Liver (tissue), 8 donors: ENCODE measurements at regions not wholly inside any gene's neighbourhood (a gene's known extent, or its start where the extent isn't known, plus 50 kb on each side); places are given as distances from the start of the nearest gene placed in this dataset.

ENCODE experiments used
- DNase-seq: peaks from one replicate; pipeline ENCODE4 v3.0.0-alpha.2; 2017; ENCODE audit warnings: low spot score
- H3K27ac ChIP-seq, 2 donors: one replicate each; pipeline ENCODE4 v1.7.0; 2013; ENCODE audit warnings: inconsistent platforms in 2 of 2, low read length in 2 of 2, control low read depth in 1 of 2, low read depth in 1 of 2, mild to moderate bottlenecking in 1 of 2
- H3K27me3 ChIP-seq, 4 donors: one replicate each; pipeline versions ENCODE4 v1.6.1 to v1.7.0; 2013; ENCODE audit warnings: low read length in 3 of 4, inconsistent platforms in 1 of 4, mild to moderate bottlenecking in 1 of 4, moderate library complexity in 1 of 4; ENCODE audit not compliant: control insufficient read depth in 4 of 4, insufficient read depth in 4 of 4
- H3K36me3 ChIP-seq, 4 donors: one replicate each; pipeline versions ENCODE4 v1.6.1 to v1.7.0; 2013; ENCODE audit warnings: low read length in 3 of 4, mild to moderate bottlenecking in 3 of 4, low read depth in 1 of 4, moderate library complexity in 1 of 4; ENCODE audit not compliant: control insufficient read depth in 4 of 4, insufficient read depth in 3 of 4
- H3K4me1 ChIP-seq, 4 donors: one replicate each; pipeline versions ENCODE4 v1.6.1 to v1.7.0; 2013; ENCODE audit warnings: low read length in 3 of 4, mild to moderate bottlenecking in 3 of 4, moderate library complexity in 1 of 4; ENCODE audit not compliant: control insufficient read depth in 4 of 4, insufficient read depth in 4 of 4
- H3K4me3 ChIP-seq, 3 donors: one replicate each; pipeline versions ENCODE4 v1.6.1 to v1.7.0; 2013; ENCODE audit warnings: low read length in 3 of 3, control low read depth in 1 of 3, low read depth in 1 of 3, mild to moderate bottlenecking in 1 of 3
- H3K9ac ChIP-seq, 2 donors: one replicate each; pipeline ENCODE4 v1.7.0; 2013; ENCODE audit warnings: low read length in 2 of 2, mild to moderate bottlenecking in 2 of 2, moderate library complexity in 2 of 2, control low read depth in 1 of 2, low read depth in 1 of 2
- H3K9me3 ChIP-seq, 4 donors: one replicate each; pipeline versions ENCODE4 v1.6.1 to v1.7.0; 2013; ENCODE audit warnings: low read length in 3 of 4; ENCODE audit not compliant: control insufficient read depth in 4 of 4
- EGR1 ChIP-seq, 2 donors: IDR thresholded peaks; 2 replicates each; pipeline ENCODE4 v1.6.1; 2016 to 2018; ENCODE audit warnings: antibody characterized with exemption in 2 of 2, low read depth in 2 of 2
- FOXA1 ChIP-seq: IDR thresholded peaks from 2 replicates; pipeline ENCODE4 v1.6.1; 2016; ENCODE audit warnings: antibody characterized with exemption
- FOXA2 ChIP-seq: IDR thresholded peaks from 2 replicates; pipeline ENCODE4 v1.6.1; 2016; ENCODE audit warnings: antibody characterized with exemption
- GABPA ChIP-seq, 2 donors: IDR thresholded peaks in 1 of 2; conservative IDR thresholded peaks in 1 of 2; 2 replicates each; pipeline ENCODE4 v1.6.1; 2016; ENCODE audit warnings: antibody characterized with exemption in 2 of 2, mild to moderate bottlenecking in 1 of 2, moderate library complexity in 1 of 2
- HNF4A ChIP-seq, 2 donors: conservative IDR thresholded peaks; 2 replicates each; pipeline ENCODE4 v1.6.1; 2016; ENCODE audit warnings: antibody characterized with exemption in 2 of 2, mild to moderate bottlenecking in 2 of 2
- HNF4G ChIP-seq: IDR thresholded peaks from 2 replicates; pipeline ENCODE4 v1.6.1; 2016; ENCODE audit warnings: antibody characterized with exemption
- JUND ChIP-seq, 2 donors: IDR thresholded peaks; 2 replicates each; pipeline ENCODE4 v1.6.1; 2016; ENCODE audit warnings: antibody characterized with exemption in 2 of 2
- MAX ChIP-seq: IDR thresholded peaks from 2 replicates; pipeline ENCODE4 v1.6.1; 2016; ENCODE audit warnings: antibody characterized with exemption
- NR2F2 ChIP-seq: IDR thresholded peaks from 2 replicates; pipeline ENCODE4 v1.6.1; 2016; ENCODE audit warnings: antibody characterized with exemption
- RAD21 ChIP-seq, 2 donors: IDR thresholded peaks; 2 replicates each; pipeline ENCODE4 v1.6.1; 2016; ENCODE audit warnings: antibody characterized with exemption in 2 of 2, mild to moderate bottlenecking in 2 of 2
- RXRA ChIP-seq, 2 donors: IDR thresholded peaks; 2 replicates each; pipeline ENCODE4 v1.6.1; 2017 to 2018; ENCODE audit warnings: antibody characterized with exemption in 2 of 2, mild to moderate bottlenecking in 1 of 2
- SP1 ChIP-seq: IDR thresholded peaks from 2 replicates; pipeline ENCODE4 v1.6.1; 2018; ENCODE audit warnings: antibody characterized with exemption, mild to moderate bottlenecking
- TAF1 ChIP-seq: conservative IDR thresholded peaks from 2 replicates; pipeline ENCODE4 v1.6.1; 2016; ENCODE audit warnings: antibody characterized with exemption, mild to moderate bottlenecking
- YY1 ChIP-seq: IDR thresholded peaks from 2 replicates; pipeline ENCODE4 v1.6.1; 2016; ENCODE audit warnings: antibody characterized with exemption, mild to moderate bottlenecking
- WGBS: extraction: QIAGEN DNeasy Blood & Tissue Kit; methylation state at CpG from one replicate; pipeline ENCODE4 v1.1.7; 2013; 5-methylcytosine and 5-hydroxymethylcytosine counted together
- TF ChIP-seq, protein P1 (sequence below): fragments of 150-350 bp; IDR thresholded peaks from 2 replicates; pipeline ENCODE4 v1.5.1; 2017; ENCODE audit warnings: improper control_type of control experiment, low read depth, low read length; ENCODE audit not compliant: missing input control
- TF ChIP-seq, protein P2 (sequence below): IDR thresholded peaks from 2 replicates; pipeline ENCODE4 v1.6.1; 2016; ENCODE audit warnings: antibody characterized with exemption
- TF ChIP-seq, protein P3 (sequence below): IDR thresholded peaks from 2 replicates; pipeline ENCODE4 v1.6.1; 2016; ENCODE audit warnings: antibody characterized with exemption
- TF ChIP-seq, protein P4 (sequence below): IDR thresholded peaks from 2 replicates; pipeline ENCODE4 v1.6.1; 2016; ENCODE audit warnings: antibody characterized with exemption, mild to moderate bottlenecking
- donor health status: healthy.
- donor health status: healthy.
- donor health status: healthy.
- donor health status: healthy.
- donor health status: healthy.

GRCh38 chr6:11656491-11656890, 118.9 kb downstream of the TMEM170B start:
- peaks cover 0 to 4% (median 3%) of the 10 kb centered on the region in 4 donors for H3K4me1 ChIP-seq
- TF ChIP-seq RXRA (IDR thresholded peaks at IDR 0.05) (no peak), TAF1 (no peak), RAD21 (IDR thresholded peaks at IDR 0.05) (no peak), EGR1 (IDR thresholded peaks at IDR 0.05; ENCODE audit: low read depth in 2 of 2) (no peak), SP1 (no peak), NR2F2 (no peak), FOXA2 (no peak), HNF4G (no peak), HNF4A (conservative IDR thresholded peaks at IDR 0.05) (no peak)
- TF ChIP-seq, protein P1, sequence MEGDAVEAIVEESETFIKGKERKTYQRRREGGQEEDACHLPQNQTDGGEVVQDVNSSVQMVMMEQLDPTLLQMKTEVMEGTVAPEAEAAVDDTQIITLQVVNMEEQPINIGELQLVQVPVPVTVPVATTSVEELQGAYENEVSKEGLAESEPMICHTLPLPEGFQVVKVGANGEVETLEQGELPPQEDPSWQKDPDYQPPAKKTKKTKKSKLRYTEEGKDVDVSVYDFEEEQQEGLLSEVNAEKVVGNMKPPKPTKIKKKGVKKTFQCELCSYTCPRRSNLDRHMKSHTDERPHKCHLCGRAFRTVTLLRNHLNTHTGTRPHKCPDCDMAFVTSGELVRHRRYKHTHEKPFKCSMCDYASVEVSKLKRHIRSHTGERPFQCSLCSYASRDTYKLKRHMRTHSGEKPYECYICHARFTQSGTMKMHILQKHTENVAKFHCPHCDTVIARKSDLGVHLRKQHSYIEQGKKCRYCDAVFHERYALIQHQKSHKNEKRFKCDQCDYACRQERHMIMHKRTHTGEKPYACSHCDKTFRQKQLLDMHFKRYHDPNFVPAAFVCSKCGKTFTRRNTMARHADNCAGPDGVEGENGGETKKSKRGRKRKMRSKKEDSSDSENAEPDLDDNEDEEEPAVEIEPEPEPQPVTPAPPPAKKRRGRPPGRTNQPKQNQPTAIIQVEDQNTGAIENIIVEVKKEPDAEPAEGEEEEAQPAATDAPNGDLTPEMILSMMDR, result no peak
- TF ChIP-seq, protein P2, sequence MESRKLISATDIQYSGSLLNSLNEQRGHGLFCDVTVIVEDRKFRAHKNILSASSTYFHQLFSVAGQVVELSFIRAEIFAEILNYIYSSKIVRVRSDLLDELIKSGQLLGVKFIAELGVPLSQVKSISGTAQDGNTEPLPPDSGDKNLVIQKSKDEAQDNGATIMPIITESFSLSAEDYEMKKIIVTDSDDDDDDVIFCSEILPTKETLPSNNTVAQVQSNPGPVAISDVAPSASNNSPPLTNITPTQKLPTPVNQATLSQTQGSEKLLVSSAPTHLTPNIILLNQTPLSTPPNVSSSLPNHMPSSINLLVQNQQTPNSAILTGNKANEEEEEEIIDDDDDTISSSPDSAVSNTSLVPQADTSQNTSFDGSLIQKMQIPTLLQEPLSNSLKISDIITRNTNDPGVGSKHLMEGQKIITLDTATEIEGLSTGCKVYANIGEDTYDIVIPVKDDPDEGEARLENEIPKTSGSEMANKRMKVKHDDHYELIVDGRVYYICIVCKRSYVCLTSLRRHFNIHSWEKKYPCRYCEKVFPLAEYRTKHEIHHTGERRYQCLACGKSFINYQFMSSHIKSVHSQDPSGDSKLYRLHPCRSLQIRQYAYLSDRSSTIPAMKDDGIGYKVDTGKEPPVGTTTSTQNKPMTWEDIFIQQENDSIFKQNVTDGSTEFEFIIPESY, result no peak
- H3K4me3 ChIP-seq, result no peak overlapping the region
- H3K27ac ChIP-seq, result no peak overlapping the region
- no peaks in the 10 kb centered on the region for H3K36me3 ChIP-seq
- no peaks in the 10 kb centered on the region for H3K9me3 ChIP-seq
- 81% methylated on average over 7 of the region's 7 CpGs for WGBS
- no peak overlapping the region for H3K9ac ChIP-seq
- no peaks in the 10 kb centered on the region for H3K27me3 ChIP-seq
- DNase-seq, result no peak

- TF ChIP-seq MAX (no peak), SP1 (no peak), HNF4A (conservative IDR thresholded peaks at IDR 0.05) (no peak), YY1 (no peak), FOXA1 (no peak), HNF4G (no peak), RAD21 (IDR thresholded peaks at IDR 0.05) (no peak), RXRA (IDR thresholded peaks at IDR 0.05) (no peak), JUND (IDR thresholded peaks at IDR 0.05) (no peak), NR2F2 (no peak), TAF1 (no peak), EGR1 (IDR thresholded peaks at IDR 0.05; ENCODE audit: low read depth in 2 of 2) (no peak), GABPA (IDR thresholded peaks at IDR 0.05 in 1 of 2, conservative IDR thresholded peaks at IDR 0.05 in 1 of 2) (no peak), FOXA2 (no peak)
- TF ChIP-seq, protein P3, sequence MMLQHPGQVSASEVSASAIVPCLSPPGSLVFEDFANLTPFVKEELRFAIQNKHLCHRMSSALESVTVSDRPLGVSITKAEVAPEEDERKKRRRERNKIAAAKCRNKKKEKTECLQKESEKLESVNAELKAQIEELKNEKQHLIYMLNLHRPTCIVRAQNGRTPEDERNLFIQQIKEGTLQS, result no peak
- TF ChIP-seq, protein P4, sequence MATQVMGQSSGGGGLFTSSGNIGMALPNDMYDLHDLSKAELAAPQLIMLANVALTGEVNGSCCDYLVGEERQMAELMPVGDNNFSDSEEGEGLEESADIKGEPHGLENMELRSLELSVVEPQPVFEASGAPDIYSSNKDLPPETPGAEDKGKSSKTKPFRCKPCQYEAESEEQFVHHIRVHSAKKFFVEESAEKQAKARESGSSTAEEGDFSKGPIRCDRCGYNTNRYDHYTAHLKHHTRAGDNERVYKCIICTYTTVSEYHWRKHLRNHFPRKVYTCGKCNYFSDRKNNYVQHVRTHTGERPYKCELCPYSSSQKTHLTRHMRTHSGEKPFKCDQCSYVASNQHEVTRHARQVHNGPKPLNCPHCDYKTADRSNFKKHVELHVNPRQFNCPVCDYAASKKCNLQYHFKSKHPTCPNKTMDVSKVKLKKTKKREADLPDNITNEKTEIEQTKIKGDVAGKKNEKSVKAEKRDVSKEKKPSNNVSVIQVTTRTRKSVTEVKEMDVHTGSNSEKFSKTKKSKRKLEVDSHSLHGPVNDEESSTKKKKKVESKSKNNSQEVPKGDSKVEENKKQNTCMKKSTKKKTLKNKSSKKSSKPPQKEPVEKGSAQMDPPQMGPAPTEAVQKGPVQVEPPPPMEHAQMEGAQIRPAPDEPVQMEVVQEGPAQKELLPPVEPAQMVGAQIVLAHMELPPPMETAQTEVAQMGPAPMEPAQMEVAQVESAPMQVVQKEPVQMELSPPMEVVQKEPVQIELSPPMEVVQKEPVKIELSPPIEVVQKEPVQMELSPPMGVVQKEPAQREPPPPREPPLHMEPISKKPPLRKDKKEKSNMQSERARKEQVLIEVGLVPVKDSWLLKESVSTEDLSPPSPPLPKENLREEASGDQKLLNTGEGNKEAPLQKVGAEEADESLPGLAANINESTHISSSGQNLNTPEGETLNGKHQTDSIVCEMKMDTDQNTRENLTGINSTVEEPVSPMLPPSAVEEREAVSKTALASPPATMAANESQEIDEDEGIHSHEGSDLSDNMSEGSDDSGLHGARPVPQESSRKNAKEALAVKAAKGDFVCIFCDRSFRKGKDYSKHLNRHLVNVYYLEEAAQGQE, result no peak
- TF ChIP-seq, protein P2, result no peak
- TF ChIP-seq, protein P1, result no peak
- 76% methylated on average over 2 of the region's 2 CpGs for WGBS
- no peak overlapping the region for H3K4me3 ChIP-seq
- H3K9me3 ChIP-seq, result no peaks in the 10 kb centered on the region
- peaks cover 0 to 4% (median 3%) of the 10 kb centered on the region in 4 donors for H3K4me1 ChIP-seq
- no peak overlapping the region for H3K27ac ChIP-seq
- H3K36me3 ChIP-seq, result no peaks in the 10 kb centered on the region
- no peaks in the 10 kb centered on the region for H3K27me3 ChIP-seq
- no peak for DNase-seq
- H3K9ac ChIP-seq, result no peak overlapping the region
Observed at GRCh38 chr6:11659757-11660156, 118.8 kb downstream of the ADTRP start.
